GM23248 (cell line): ENCODE measurements at regions not wholly inside any gene's neighbourhood (a gene's known extent, or its start where the extent isn't known, plus 50 kb on each side); places are given as distances from the start of the nearest gene placed in this dataset.

ENCODE experiments used
- EZH2 ChIP-seq: fragments of 200-600 bp; sonication (generic); IDR thresholded peaks from 2 replicates; pipeline ENCODE4 v1.6.1; 2018; ENCODE audit warnings: antibody characterized with exemption, mild to moderate bottlenecking; ENCODE audit not compliant: insufficient read depth, poor library complexity, severe bottlenecking
- EZH2phosphoT487 ChIP-seq: fragments of 200-600 bp; sonication (generic); IDR thresholded peaks from 2 replicates; pipeline ENCODE4 v1.6.1; 2018; ENCODE audit warnings: antibody characterized with exemption, moderate library complexity, mild to moderate bottlenecking, low read depth; ENCODE audit not compliant: insufficient read depth

GRCh38 chr5:92505145-92505544 lies 1075.9 kb downstream of the NR2F1-AS1 start:
- no peak for TF ChIP-seq EZH2phosphoT487
- no peak for TF ChIP-seq EZH2
